HEK293T (cell line): ENCODE measurements at regions not wholly inside any gene's neighbourhood (a gene's known extent, or its start where the extent isn't known, plus 50 kb on each side); places are given as distances from the start of the nearest gene placed in this dataset.

ENCODE experiments used
- CTCF ChIA-PET: fragments of 350-600 bp; formaldehyde crosslinking; extraction: SDS; loops from one replicate; lab custom pipeline; 2021; ENCODE audit warnings: antibody characterized with exemption, inconsistent platforms; lab: Yijun Ruan, JAX
- POLR2A ChIA-PET: fragments of 350-600 bp; formaldehyde crosslinking; extraction: SDS; loops from one replicate; lab custom pipeline; 2020; ENCODE audit warnings: antibody characterized with exemption, inconsistent platforms; lab: Yijun Ruan, JAX
- DNase-seq: peaks from one replicate; pipeline ENCODE4 v3.0.0; 2012; ENCODE audit warnings: mixed read lengths; ENCODE audit errors: extremely low spot score
- ARNT ChIP-seq: fragments of 450-650 bp; IDR thresholded peaks from 2 replicates; pipeline ENCODE4 v1.6.1; 2017; ENCODE audit warnings: mild to moderate bottlenecking
- BHLHE40 ChIP-seq: fragments of 450-650 bp; IDR thresholded peaks from 2 replicates; pipeline ENCODE4 v1.6.1; 2016; ENCODE audit warnings: mild to moderate bottlenecking, moderate library complexity, borderline replicate concordance
- CTBP1 ChIP-seq: fragments of 450-650 bp; IDR thresholded peaks from 2 replicates; pipeline ENCODE4 v1.6.1; 2016; ENCODE audit warnings: borderline replicate concordance
- ELF4 ChIP-seq: fragments of 450-650 bp; IDR thresholded peaks from 2 replicates; pipeline ENCODE4 v1.6.1; 2017; ENCODE audit warnings: antibody characterized with exemption
- FOXA1 ChIP-seq: fragments of 450-650 bp; IDR thresholded peaks from 2 replicates; pipeline ENCODE4 v1.6.1; 2016; ENCODE audit warnings: mild to moderate bottlenecking
- FOXK2 ChIP-seq: fragments of 450-650 bp; IDR thresholded peaks from 2 replicates; pipeline ENCODE4 v1.6.1; 2016; ENCODE audit warnings: mild to moderate bottlenecking
- FOXM1 ChIP-seq: fragments of 450-650 bp; IDR thresholded peaks from 2 replicates; pipeline ENCODE4 v1.6.1; 2017; ENCODE audit warnings: mild to moderate bottlenecking, borderline replicate concordance
- HDGF ChIP-seq: fragments of 450-650 bp; IDR thresholded peaks from 2 replicates; pipeline ENCODE4 v1.6.1; 2017; ENCODE audit warnings: antibody characterized with exemption, borderline replicate concordance
- L3MBTL2 ChIP-seq: fragments of 450-650 bp; conservative IDR thresholded peaks from 2 replicates; pipeline ENCODE4 v1.6.1; 2016; ENCODE audit warnings: mild to moderate bottlenecking
- LEF1 ChIP-seq: fragments of 450-650 bp; IDR thresholded peaks from 2 replicates; pipeline ENCODE4 v1.6.1; 2017; ENCODE audit warnings: mild to moderate bottlenecking, borderline replicate concordance
- NFRKB ChIP-seq: fragments of 450-650 bp; IDR thresholded peaks from 2 replicates; pipeline ENCODE4 v1.6.1; 2016; ENCODE audit warnings: mild to moderate bottlenecking, moderate library complexity
- PKNOX1 ChIP-seq: fragments of 450-650 bp; IDR thresholded peaks from 2 replicates; pipeline ENCODE4 v1.6.1; 2016
- SP1 ChIP-seq: fragments of 450-650 bp; IDR thresholded peaks from 2 replicates; pipeline ENCODE4 v1.6.1; 2017
- SUZ12 ChIP-seq: fragments of 450-650 bp; IDR thresholded peaks from 2 replicates; pipeline ENCODE4 v1.6.1; 2016; ENCODE audit warnings: mild to moderate bottlenecking
- TARDBP ChIP-seq: fragments of 450-650 bp; IDR thresholded peaks from 2 replicates; pipeline ENCODE4 v1.6.1; 2016
- ZNF384 ChIP-seq: fragments of 450-650 bp; IDR thresholded peaks from 2 replicates; pipeline ENCODE4 v1.6.1; 2016

GRCh38 chr10:110372656-110373055, 67.9 kb upstream of the SMNDC1 start:
- ChIA-PET POLR2A (no interaction called here), CTCF (interaction anchor here (1.4 kb wide), 2 partner anchors 16 to 19 kb away, joined by 6 read pairs; no protein-coding TSS in a partner anchor)
- TF ChIP-seq ELF4 (no peak), BHLHE40 (no peak), SP1 (no peak), CTBP1 (no peak), NFRKB (no peak), ARNT (no peak), PKNOX1 (no peak), FOXA1 (no peak), SUZ12 (no peak), LEF1 (no peak), FOXK2 (no peak)
- DNase-seq, result no peak

GRCh38 chr10:110373059-110373458, 68.3 kb upstream of the SMNDC1 start:
- TF ChIP-seq L3MBTL2, result no peak
- TF ChIP-seq ARNT, result no peak
- TF ChIP-seq SUZ12, result no peak
- TF ChIP-seq FOXA1, result no peak
- no peak for TF ChIP-seq ZNF384
- no peak for TF ChIP-seq SP1
- TF ChIP-seq HDGF, result no peak
- TF ChIP-seq FOXM1, result no peak
- no peak for TF ChIP-seq FOXK2
- TF ChIP-seq PKNOX1, result no peak
- TF ChIP-seq TARDBP, result no peak
- TF ChIP-seq BHLHE40, result no peak
- TF ChIP-seq LEF1, result no peak
- no peak for TF ChIP-seq ELF4
- no peak for TF ChIP-seq NFRKB
- TF ChIP-seq CTBP1, result no peak
- ChIA-PET POLR2A (no interaction called here), CTCF (interaction anchor here (1.4 kb wide), 2 partner anchors 15 to 19 kb away, joined by 6 read pairs; no protein-coding TSS in a partner anchor)
- DNase-seq, result no peak

- no peak for DNase-seq
- ChIA-PET CTCF (interaction anchor here (1.0 to 1.4 kb wide), 2 partner anchors 17 to 20 kb away, joined by 3 to 6 read pairs; no protein-coding TSS in a partner anchor), POLR2A (no interaction called here)
- TF ChIP-seq FOXA1 (no peak), SP1 (no peak), ELF4 (no peak), NFRKB (no peak)
These were observed 69.3 kb upstream of the SMNDC1 start for GRCh38 chr10:110373857-110374654.

GRCh38 chr10:110375121-110375520, 70.4 kb upstream of the SMNDC1 start:
- POLR2A ChIA-PET, result no interaction called here
- CTCF ChIA-PET, result interaction anchor here (1.0 kb wide), 1 partner anchor 16 kb away, joined by 3 read pairs; no protein-coding TSS in a partner anchor
- no peak for TF ChIP-seq HDGF
- no peak for TF ChIP-seq ARNT
- TF ChIP-seq NFRKB, result no peak
- no peak for TF ChIP-seq SP1
- no peak for TF ChIP-seq SUZ12
- no peak for TF ChIP-seq FOXK2
- no peak for TF ChIP-seq ELF4
- no peak for TF ChIP-seq FOXA1
- TF ChIP-seq CTBP1, result no peak
- no peak for TF ChIP-seq TARDBP
- no peak for TF ChIP-seq LEF1
- no peak for TF ChIP-seq FOXM1
- TF ChIP-seq PKNOX1, result no peak
- TF ChIP-seq BHLHE40, result no peak
- TF ChIP-seq ZNF384, result no peak
- no peak for DNase-seq

GRCh38 chr10:110376021-110376766, 71.5 kb upstream of the SMNDC1 start:
- no peak for TF ChIP-seq ZNF384
- TF ChIP-seq L3MBTL2, result no peak
- no peak for TF ChIP-seq FOXA1
- no peak for TF ChIP-seq HDGF
- TF ChIP-seq LEF1, result no peak
- no peak for TF ChIP-seq ARNT
- TF ChIP-seq FOXK2, result no peak
- TF ChIP-seq TARDBP, result no peak
- no peak for TF ChIP-seq SUZ12
- TF ChIP-seq CTBP1, result no peak
- TF ChIP-seq ELF4, result no peak
- ChIA-PET POLR2A (no interaction called here), CTCF (interaction anchor here (0.6 to 1.9 kb wide), 4 partner anchors 16 to 370 kb away, joined by 3 to 12 read pairs (median 4); no protein-coding TSS in a partner anchor)
- DNase-seq, result no peak

GRCh38 chr10:110376767-110377160, 72.0 kb upstream of the SMNDC1 start:
- ChIA-PET POLR2A (no interaction called here), CTCF (interaction anchor here (1.2 to 1.9 kb wide), 3 partner anchors 16 to 170 kb away, joined by 3 to 12 read pairs (median 4); no protein-coding TSS in a partner anchor)
- no peak for DNase-seq
- TF ChIP-seq SP1, result no peak
- no peak for TF ChIP-seq TARDBP
- no peak for TF ChIP-seq ELF4
- TF ChIP-seq CTBP1, result no peak
- TF ChIP-seq BHLHE40, result no peak
- no peak for TF ChIP-seq HDGF
- no peak for TF ChIP-seq NFRKB
- no peak for TF ChIP-seq FOXM1
- no peak for TF ChIP-seq LEF1
- TF ChIP-seq L3MBTL2, result no peak
- TF ChIP-seq FOXA1, result no peak
- no peak for TF ChIP-seq PKNOX1
